ENCODE measurements at regions not wholly inside any gene's neighbourhood (a gene's known extent, or its start where the extent isn't known, plus 50 kb on each side); places are given as distances from the start of the nearest gene placed in this dataset.

- TF ChIP-seq CTCF (IDR thresholded peaks at IDR 0.05) = no peak
- no peak for TF ChIP-seq POLR2A (IDR thresholded peaks at IDR 0.05)
- TF ChIP-seq EP300 (IDR thresholded peaks at IDR 0.05) = no peak
Measured at GRCh38 chr2:136225950-136226835, 108.2 kb upstream of the CXCR4 start.

Measured in gastroesophageal sphincter (tissue), 3 donors.